DMS153 (cell line): ENCODE measurements at regions not wholly inside any gene's neighbourhood (a gene's known extent, or its start where the extent isn't known, plus 50 kb on each side); places are given as distances from the start of the nearest gene placed in this dataset.
"Not testable (repeated sequence)": the region's sequence is repeated elsewhere in the genome, so short reads cannot be mapped to it uniquely, and the experiment has no call there.

ENCODE experiments used
- DNase-seq: peaks from one replicate; lab custom pipeline; 2025; lab: John Stamatoyannopoulos, UW

DNA sequence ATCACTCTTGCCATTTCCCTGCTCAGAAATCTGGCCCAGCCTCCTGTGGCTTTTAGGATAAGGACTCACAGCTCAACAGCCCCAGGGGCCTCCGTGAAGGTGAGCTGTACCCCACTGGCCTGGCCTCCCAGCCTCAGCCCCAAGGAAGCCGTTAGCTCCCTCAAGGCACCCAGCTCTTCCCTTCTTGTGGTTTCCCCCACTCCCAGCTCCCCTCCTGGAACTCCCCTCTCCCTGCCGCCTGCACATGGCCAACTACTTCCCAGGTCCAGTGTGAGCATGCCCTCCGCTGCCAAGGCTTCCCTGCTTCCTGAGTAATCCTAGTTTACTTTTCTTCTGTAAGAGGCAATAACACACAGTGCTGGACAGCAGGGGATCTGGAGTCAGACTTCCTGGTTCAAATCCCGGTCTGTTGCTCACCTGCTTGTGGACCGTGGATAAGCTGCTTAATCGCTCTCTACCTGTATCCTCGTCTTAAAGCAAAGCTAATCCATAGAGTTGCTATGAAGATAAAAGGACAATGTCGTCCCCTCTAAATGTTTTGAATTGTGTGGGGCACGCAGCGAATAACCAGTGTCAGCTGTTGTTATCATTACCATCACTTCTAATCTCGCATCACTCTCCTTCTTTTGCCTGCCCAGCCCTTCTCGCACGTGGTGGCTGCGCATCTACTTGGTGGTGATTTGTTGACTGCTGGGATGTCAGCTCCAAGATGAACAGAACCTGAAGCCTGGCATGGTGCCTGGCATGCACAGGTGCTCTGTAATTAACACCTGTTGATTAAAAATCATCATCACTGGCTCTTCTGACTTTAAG lies 86.6 kb downstream of the C5orf15 start:
- DNase-seq: no peak

DNA sequence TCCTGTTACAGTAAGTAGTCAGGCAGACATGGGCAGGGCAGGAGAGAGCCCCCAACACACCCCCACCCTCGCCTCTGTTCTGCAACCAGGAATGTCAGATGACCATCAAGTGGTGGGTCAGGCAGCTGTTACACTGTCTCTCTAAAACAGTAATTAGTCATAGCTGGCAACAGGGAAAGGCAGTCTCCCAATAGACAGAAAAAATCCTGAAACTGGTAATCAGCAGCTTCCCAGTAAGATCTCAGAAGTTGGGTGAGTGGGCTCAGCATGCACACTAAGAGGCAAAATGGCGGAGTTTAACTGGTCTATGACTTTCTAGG lies 90.2 kb downstream of the C5orf15 start:
- no peak for DNase-seq

DNA sequence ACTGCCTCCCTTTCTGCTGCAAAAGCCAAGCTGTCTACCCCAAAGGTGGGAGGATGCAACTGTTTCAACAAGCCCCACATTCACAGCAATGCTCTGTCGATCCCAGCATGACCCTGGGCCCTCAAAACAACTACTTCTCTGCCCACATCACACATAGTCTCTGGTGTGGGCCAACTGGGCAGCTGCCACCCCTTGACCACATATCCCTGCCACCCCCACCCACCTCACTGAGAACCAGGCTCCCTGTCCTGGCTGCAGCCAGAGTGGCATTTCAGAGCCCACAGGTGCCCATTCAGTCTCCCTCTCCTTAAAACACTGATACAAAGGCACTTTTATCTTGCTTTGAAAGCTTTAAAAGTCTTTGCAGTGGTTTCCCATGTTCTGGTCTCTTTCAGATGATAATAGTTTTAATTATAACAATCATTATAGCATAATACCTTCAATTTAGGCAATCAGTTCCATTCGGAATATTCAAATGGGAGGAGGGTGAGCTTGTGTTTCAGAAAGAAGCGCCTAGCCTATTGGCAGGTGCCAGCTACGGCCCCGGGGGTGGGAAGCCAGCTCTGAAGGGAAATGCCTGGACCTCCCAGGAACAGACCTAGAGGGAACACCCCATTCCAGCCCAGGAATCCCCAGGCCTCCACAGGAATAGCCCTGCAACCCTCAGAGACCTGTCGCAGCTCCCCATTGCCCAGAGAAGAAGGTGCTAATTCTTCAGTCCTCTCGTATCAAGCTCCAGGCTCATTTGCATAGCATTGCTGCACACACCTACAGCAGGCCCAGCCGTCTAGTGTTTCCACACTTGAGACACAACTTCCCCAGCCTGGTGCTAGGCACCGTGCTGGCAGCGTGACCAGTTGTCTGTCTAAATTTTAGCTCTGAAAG lies 90.8 kb downstream of the C5orf15 start:
- DNase-seq: no peak

DNA sequence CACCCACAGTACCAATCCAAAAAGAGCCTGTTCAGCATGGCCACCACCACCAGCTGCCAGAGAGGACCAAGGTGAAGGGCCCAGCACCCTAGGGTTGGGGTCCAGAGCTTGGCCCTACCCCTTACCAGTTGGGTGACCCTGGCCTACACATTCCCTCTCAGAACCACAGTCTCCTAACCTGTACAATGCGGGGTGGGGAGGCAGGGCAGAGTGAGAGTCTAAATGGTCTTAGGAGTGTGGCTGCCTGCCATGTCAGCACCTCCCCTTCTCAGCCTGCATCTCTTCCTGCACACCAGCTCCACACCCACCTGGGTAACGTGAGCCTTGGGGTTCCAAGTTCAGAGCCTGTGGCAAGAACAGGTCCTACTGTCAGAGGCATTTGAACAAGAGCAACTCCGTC lies 92.2 kb downstream of the C5orf15 start:
- DNase-seq: no peak

DNA sequence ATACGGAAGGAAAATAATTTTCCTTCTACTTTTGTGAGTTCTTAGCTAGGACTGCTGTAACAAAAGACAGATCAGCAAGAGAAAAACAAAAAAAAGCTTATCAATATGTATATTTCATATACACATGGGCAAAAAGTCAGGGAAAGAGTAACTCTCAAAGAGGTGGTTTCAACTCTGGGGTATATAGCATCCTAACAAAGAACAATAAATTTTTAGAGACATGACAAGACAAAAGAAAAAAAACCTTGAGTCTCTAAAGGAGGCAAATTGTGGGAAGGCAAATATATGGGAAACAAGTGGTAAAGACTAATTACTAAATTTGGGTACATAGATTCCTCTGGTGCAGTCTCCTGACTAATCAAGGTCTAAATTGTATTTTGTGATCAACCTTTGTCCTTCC lies 93.2 kb downstream of the C5orf15 start:
- no peak for DNase-seq

DNA sequence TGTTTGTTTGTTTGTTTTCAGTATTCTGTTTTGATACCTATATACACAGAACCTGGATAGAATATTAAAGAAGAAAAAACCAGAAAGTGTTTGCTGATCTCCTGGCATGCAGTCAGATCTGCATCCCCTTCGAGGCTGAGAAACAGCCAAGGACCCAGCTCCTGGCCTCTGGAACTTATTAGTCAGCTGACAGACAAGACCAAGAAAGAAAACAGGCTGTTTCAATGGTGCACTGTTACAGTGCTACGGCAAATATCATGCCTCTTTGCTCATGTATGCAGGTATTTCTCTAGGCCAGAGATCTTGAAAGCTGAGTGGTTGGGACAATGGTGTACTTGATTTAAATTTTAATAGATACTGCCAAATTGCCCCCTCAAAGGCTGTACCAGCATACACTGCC lies 95.0 kb downstream of the C5orf15 start:
- DNase-seq: no peak

DNA sequence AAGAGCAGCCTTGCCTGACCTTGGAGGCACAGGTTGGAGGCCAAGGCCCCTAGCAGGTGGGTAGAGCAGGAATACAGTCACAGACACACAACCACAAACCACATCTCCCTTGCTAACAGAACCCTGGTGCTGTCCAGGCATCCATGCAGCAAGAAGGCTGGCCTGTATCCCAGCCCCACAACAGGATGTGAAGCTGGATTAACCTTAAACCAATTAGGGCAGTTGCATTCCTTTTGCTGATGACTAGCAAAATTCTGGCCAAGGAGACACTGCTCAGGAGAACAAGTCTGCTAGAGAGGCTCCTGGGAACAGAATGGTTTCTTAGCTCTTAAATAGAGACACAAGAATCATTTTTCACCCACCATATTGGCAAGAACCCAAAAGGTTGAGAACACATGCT lies 97.8 kb downstream of the C5orf15 start:
- no peak for DNase-seq

DNA sequence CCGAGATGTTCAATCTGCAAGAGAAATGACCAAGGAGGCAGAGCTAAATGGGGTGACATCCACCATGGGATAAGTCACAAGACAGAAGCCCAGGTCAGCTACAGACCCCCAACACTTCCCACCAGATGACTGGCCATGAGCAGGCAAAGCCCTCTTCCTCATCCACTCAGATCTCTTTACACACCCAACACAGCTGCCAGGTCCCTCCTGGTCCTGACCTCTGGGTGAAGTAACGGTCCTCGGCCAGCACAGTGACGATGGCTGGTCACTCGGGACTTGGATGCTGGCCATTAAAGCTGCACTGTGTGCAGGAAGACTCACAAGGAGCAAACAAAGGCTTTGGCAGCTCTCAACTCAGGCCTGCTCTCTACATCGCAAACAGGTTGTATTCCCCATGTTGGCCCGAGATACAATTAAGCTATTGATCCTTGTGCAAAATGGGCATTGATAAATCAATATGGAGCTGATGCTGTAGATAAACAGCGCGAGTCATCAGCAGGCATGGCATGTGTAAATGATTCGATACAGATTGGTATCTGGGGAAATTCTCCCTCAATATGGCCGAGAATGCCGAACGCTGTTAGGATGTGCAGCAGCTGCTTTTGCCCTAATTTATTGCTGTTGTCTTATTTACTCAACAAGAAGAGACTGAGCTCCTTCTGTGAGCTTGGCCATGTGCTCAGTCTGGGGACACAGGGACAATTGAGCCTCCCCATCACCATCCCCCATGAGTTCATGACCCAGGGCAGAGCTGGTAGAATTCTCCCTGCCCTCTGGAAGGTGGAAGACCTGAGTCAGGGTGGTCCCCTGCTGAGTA lies 98.7 kb downstream of the C5orf15 start:
- DNase-seq: no peak

DNA sequence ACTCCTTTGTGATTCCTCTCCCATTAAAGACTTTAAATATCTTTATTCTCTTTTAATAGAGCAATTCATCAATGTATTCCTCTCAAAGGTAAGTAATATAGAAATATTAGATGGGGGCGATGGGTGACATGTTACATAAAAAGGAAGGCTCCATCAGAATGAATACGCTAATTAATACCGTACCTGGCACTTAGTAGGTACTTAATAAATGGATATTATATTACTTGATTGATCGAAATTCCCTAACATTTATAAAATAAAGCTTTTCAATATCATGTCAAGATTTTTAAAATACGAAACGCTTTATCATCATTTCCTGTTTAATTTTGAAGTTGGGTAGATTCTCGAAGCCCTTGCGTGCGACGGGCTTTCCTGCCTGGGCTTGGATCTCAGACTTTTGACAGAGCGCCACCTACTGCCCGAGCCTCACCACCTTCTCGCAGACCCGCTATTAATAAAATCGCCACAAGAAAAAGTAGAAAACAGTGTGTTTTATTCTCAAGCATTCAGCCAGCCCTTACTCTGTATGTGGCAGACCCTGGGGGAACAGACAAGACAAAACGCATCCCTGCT lies 99.4 kb downstream of the C5orf15 start:
- DNase-seq: peak; percentile 29

DNA sequence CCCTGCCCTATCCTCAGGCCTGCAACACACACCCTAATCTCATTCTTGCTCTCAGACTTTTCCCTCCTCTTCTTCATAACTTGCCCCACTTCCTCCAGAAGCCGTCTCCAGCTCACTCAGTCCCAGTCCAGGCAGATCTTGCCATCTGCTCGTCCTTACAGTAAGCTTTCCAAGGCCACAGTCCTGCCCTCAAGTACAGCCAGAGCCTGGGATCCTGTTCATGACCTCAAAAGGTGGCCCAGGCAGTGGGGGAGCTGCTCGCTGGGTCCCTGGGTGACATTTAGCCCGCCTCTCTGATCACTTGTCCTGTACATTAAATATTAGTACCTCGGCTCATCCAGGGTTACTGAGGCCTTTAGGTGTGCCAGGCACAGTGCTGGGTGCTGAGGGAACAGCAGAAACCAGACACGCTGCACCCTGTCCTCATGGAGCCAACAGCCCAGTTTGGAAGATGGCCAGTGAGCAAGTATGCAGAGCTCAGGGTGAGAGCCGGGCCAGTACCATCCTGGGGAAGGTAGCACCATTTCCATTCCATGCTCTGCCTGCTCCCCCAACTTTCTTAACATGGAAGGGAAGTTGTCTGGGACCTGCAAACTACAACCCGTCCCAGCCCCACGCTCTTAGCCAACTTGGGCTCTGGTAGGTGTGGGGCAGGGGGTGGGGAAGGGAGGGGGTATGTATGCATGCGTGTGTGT lies 100.4 kb downstream of the C5orf15 start:
- DNase-seq: no peak

DNA sequence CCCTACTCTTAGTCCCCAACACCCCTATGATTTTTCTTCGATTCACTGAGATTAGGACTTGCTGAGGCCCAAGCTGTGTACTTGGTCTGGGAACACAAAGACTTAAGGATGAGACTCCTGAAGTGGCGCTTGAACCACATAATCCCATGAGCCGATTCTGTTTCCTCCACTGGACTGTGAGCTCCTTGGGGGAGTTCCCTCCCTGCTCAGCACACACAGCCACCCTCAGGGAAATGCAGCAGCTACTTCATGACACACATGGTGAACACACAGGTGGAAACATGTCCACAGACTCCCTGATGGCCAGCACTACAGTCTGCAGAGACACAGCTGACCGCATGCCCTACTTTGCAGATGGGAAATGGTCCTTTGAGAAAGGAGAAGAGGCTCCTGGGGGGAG lies 101.1 kb downstream of the C5orf15 start:
- no peak for DNase-seq

DNA sequence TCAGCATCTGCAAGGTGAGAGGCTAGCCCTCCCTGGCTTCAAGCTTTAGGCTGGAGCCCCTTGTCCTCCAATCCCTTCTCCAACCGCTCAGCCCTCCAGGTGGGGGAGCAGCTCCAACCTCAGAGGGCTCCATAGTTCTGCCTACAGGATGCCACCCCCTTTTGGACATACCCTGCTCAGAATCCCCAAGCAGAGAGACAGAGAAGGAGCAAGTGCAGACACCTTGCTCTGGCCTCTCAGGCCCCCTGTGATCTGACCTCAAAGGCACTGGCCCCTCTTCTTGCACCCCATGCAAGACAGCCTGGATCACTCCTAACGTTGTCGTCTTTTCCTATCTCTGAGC lies 101.6 kb downstream of the C5orf15 start:
- DNase-seq: no peak

DNA sequence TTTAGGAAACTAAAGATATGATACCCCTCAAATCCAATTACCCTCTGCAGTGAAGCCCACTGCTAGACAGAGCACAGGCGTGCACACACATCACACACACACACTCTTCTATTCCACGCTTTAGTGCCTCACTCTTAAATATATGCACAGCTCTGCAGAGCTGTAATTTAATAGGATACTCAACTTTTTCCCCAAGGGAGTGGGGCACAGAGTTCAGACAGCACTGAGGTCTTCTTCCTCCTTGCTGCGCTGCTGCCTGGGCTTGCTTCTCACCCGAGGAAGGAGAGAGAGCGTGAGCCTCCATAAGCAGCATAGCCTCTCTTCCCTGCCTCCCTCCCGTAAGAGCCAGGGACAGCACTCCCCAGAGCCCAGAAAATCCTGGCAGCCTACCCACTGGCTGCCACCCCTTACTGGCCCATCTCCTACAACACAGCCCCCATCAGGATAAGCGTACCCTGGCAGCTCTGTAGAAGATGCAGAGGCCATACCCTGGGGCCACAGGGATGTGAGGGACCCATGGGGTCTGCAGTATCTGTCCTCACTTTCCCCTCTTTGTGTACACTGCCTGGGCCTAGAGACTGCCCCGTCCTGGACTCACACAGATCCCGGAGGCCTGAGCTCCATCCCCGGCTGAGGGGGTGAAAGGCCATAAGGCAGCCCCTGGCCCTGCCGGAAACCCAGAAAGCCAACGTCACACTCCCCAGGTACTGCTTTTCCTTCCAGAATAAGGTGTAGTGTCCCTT lies 102.1 kb downstream of the C5orf15 start:
- DNase-seq: no peak

DNA sequence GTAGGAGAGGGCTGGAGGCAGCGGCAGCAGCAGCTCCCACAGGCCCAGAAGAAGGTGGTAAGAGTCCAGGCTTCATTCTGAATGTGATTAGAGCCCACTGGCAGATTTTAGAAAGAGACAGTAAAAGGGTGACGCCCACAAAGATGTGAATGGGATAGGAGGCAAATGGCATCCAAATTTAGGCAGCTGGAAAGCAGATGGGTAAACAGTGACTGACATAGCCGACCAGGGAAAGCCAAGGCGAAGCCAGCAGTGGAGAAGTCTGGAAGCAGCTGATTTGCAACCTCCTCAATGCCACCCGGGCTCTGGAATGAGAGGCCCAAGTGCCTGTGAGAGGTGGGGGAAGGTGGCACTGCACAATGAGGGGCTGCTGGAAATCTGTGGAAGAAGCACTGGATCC lies 103.3 kb downstream of the C5orf15 start:
- no peak for DNase-seq

DNA sequence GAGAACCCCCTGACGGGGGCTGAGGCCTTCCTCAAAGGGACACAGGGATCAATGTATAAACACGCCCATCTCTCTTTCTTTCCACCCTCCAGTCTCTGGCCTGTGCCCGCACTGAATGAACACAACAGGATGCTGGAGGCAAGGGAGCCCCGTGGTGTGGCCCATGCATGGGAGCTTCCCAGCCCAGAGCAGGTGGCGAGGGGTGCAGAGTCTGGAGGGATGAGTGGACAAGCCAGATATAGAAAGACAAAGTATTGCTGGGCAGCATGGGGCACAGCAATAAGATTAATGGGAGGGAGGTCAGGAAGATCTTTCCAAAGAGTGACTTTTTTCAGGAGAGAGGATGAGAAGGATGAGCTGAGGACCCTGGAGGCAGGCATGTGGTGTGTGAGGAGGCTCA lies 103.7 kb downstream of the C5orf15 start:
- no peak for DNase-seq

DNA sequence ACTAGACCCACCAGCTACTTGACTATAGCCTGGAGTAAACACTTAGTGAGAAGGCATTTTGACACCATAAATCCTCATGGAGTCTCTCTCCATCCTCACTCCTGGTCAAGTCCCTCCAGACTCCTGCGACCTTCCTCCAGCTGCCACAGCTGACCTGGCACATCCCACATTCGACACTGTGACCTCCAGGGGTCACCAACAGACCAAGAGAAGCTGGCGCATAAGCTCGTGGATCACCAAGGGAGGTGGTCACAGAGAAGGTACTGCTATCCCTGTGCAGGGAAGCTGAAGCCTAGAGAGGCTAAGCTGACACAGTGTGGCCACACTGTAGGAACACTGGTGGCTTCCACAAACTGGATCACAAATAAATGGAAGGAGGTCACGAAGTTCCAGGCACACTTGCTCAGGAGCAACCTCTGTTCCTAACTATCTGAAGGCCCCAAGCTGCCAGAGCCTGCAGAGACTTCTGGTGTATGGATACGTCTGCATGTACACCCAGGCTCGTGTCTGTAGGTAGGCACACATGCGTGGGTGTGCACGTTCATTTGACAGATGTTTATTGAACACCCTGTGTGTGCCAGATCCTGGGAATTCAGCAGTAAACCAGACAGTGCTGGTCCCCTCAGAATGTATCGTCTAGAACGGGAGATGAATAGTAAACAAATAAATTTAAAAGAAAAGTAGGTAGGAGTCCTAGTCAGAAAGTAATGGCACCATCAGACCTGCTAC lies 104.4 kb downstream of the C5orf15 start:
- no peak for DNase-seq

DNA sequence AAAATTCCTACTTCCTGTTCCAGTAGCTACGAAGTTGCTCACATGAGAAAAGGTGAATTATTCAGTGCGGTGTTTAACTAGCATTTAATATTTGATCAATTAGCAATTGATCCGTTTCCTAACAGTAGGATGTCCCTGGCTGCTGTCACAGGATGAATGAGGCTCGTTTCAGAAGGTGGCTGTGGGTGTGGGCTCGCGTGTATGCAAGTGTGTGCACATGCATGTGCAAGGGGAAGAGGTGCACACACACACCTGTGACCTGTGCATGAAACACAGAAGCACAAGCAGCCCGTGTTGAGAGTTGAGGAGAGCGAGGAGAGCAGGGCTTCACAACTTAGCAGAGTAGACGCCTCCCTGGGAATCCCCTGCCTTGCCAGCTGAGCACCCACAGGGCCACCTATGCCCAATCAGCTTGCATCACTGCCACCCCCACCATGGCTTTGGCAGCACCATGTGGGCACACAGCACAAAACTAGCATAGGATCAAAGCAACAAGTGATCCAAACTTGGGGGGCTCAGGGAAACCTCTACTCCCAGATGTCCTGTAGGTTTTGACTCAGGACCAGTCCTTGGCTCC lies 107.2 kb downstream of the C5orf15 start:
- no peak for DNase-seq

DNA sequence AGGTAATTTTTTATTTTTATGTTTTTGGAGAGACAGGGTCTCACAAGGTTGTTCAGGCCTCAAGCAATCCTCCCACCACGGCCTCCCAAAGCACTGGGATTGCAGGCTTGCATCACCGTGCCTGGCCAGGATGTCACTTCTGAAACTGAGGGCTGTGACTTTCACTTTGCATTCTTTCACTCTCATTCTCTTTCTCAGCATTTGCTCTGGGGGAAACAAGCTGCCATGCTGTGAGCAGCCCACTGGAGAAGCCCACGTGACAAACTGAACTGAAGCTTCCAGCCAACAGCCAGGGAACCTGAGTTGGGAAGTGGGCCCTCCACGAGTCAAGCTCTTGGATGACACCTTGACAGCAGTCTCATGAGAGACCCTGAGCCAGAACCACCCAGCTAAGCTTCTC lies 109.4 kb downstream of the C5orf15 start:
- no peak for DNase-seq

DNA sequence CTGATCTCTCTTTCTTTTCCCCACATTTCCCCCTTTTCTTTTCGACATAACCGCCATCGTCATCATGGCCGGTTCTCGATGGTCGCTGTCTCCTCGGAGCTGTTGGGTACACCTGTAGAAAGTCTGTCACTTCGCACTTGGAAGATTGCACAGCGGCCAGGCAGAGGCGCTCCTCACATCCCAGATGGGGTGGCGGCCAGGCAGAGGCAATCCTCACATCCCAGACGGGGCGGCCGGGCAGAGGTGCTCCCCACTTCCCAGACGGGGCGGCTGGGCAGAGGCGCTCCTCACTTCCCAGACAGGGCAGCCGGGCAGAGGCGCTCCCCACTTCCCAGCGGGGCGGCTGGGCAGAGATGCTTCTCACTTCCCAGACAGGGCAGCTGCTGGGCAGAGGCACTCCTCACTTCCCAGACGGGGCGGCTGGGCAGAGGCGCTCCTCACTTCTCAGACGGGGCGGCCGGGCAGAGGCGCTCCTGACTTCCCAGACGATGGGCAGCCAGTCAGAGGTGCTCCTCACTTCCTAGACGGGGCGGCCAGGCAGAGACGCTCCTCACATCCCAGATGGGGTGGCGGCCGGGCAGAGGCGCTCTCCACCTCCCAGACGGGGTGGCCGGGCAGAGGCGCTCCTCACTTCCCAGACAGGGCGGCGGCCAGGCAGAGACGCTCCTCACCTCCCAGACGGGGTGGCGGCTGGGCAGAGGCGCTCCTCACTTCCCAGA lies 110.7 kb downstream of the C5orf15 start:
- not testable (repeated sequence) for DNase-seq
